NCI-H146 treated with DMSO at 0.1 percent for 48 hours (cell line): ENCODE measurements at regions not wholly inside any gene's neighbourhood (a gene's known extent, or its start where the extent isn't known, plus 50 kb on each side); places are given as distances from the start of the nearest gene placed in this dataset.
"Not testable (repeated sequence)": the region's sequence is repeated elsewhere in the genome, so short reads cannot be mapped to it uniquely, and the experiment has no call there.

Experiments
- DNase-seq: peaks from one replicate; lab custom pipeline; 2025; ENCODE audit not compliant: unreplicated experiment; lab: John Stamatoyannopoulos, UW

- no peak for DNase-seq
Observed at GRCh38 chr18:44290366-44290977, 390.2 kb upstream of the SETBP1 start.

GRCh38 chr18:44298566-44298965 lies 382.1 kb upstream of the SETBP1 start:
- no peak for DNase-seq

- DNase-seq, result no peak
Observed at GRCh38 chr18:44309185-44309584, 371.5 kb upstream of the SETBP1 start.

GRCh38 chr18:44320619-44321460 lies 359.8 kb upstream of the SETBP1 start:
- no peak for DNase-seq

- DNase-seq, result no peak
Observed at GRCh38 chr18:44321868-44322590, 358.7 kb upstream of the SETBP1 start.

- no peak for DNase-seq
Observed at GRCh38 chr18:44323125-44323524, 357.6 kb upstream of the SETBP1 start.

GRCh38 chr18:44324361-44324760 lies 356.3 kb upstream of the SETBP1 start:
- no peak for DNase-seq

GRCh38 chr18:44325903-44326635 lies 354.6 kb upstream of the SETBP1 start:
- peak; percentile 35 for DNase-seq

GRCh38 chr18:44331656-44332570 lies 348.8 kb upstream of the SETBP1 start:
- no peak for DNase-seq

GRCh38 chr18:44341759-44342158 lies 338.9 kb upstream of the SETBP1 start:
- DNase-seq, result no peak

- DNase-seq, result no peak
Observed at GRCh38 chr18:44342162-44342561, 338.5 kb upstream of the SETBP1 start.

- DNase-seq, result no peak
Observed at GRCh38 chr18:44342946-44343345, 337.7 kb upstream of the SETBP1 start.

GRCh38 chr18:44343570-44343969 lies 337.1 kb upstream of the SETBP1 start:
- DNase-seq, result no peak

- DNase-seq, result no peak
Observed at GRCh38 chr18:44356566-44357157, 324.0 kb upstream of the SETBP1 start.

GRCh38 chr18:44358402-44358801 lies 322.3 kb upstream of the SETBP1 start:
- peak; percentile 6 for DNase-seq

- not testable (repeated sequence) for DNase-seq
Observed at GRCh38 chr18:44359741-44360140, 320.9 kb upstream of the SETBP1 start.

- DNase-seq, result not testable (repeated sequence)
Observed at GRCh38 chr18:44362213-44362612, 318.5 kb upstream of the SETBP1 start.

GRCh38 chr18:44370861-44371260 lies 309.8 kb upstream of the SETBP1 start:
- no peak for DNase-seq

- no peak for DNase-seq
Observed at GRCh38 chr18:44374966-44375365, 305.7 kb upstream of the SETBP1 start.

- DNase-seq, result no peak
Observed at GRCh38 chr18:44386401-44386800, 294.3 kb upstream of the SETBP1 start.
